Ovary (tissue), 3 donors: ENCODE measurements at regions not wholly inside any gene's neighbourhood (a gene's known extent, or its start where the extent isn't known, plus 50 kb on each side); places are given as distances from the start of the nearest gene placed in this dataset.

ENCODE experiments used
- EP300 ChIP-seq: sonication (generic); formaldehyde crosslinking; IDR thresholded peaks from one replicate; pipeline ENCODE4 v1.6.1; 2017; ENCODE audit warnings: antibody characterized with exemption
- POLR2A ChIP-seq: fragments of 450-650 bp; IDR thresholded peaks from one replicate; pipeline ENCODE4 v1.6.1; 2017; ENCODE audit warnings: antibody characterized with exemption, mild to moderate bottlenecking, moderate library complexity
- TF ChIP-seq, protein P1 (sequence below), 3 donors: fragments of 450-650 bp in 2 of 3; fragments of 200-600 bp in 1 of 3; IDR thresholded peaks; one replicate each; pipeline versions ENCODE4 v1.5.1 to v1.8.0; 2016 to 2022; ENCODE audit warnings: antibody characterized with exemption in 3 of 3, mild to moderate bottlenecking in 1 of 3
- donor health status: DM: no; HTN: no; CAD: no.

DNA sequence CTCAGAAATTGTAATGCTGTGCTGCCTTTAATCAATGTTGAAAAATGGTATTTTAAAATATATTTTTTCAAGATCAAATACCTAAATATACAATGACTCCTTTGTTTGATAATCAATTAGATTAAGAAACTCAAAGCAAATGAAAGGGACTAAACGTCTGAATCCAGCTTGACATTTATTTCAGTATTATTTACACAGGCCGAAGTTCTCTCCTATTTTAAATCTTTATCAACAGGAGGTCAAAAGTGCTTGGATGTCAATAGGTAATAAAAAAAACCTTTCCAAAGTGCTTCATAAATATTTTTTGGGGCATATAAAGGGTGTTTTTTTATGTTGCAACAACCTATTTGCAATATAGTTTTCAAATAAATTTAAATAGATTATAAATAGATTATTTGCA lies 1201.7 kb upstream of the SLC39A10 start:
- TF ChIP-seq POLR2A (no peak), EP300 (no peak)
- TF ChIP-seq, protein P1, sequence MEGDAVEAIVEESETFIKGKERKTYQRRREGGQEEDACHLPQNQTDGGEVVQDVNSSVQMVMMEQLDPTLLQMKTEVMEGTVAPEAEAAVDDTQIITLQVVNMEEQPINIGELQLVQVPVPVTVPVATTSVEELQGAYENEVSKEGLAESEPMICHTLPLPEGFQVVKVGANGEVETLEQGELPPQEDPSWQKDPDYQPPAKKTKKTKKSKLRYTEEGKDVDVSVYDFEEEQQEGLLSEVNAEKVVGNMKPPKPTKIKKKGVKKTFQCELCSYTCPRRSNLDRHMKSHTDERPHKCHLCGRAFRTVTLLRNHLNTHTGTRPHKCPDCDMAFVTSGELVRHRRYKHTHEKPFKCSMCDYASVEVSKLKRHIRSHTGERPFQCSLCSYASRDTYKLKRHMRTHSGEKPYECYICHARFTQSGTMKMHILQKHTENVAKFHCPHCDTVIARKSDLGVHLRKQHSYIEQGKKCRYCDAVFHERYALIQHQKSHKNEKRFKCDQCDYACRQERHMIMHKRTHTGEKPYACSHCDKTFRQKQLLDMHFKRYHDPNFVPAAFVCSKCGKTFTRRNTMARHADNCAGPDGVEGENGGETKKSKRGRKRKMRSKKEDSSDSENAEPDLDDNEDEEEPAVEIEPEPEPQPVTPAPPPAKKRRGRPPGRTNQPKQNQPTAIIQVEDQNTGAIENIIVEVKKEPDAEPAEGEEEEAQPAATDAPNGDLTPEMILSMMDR (IDR thresholded peaks at IDR 0.05) = no peak
